GM23338 (cell line): ENCODE measurements at regions not wholly inside any gene's neighbourhood (a gene's known extent, or its start where the extent isn't known, plus 50 kb on each side); places are given as distances from the start of the nearest gene placed in this dataset.

Source experiments
- ATAC-seq: fragments of 200-7000 bp; cut with Tn5 transposase; 3 replicates; pipeline ENCODE4 v1.9.1; 2020
- DNase-seq: peaks from one replicate; pipeline ENCODE4 v3.0.0-alpha.2; 2015; ENCODE audit warnings: low spot score
- H2AFZ ChIP-seq: fragments of 200-600 bp; sonication (generic); 2 replicates; pipeline ENCODE4 v1.8.0; 2016; ENCODE audit warnings: antibody characterized with exemption, mild to moderate bottlenecking, moderate library complexity
- H3F3A ChIP-seq: fragments of 200-600 bp; sonication (generic); replicated peaks from 2 replicates; pipeline ENCODE4 v1.8.0; 2017; ENCODE audit warnings: antibody characterized with exemption, mixed run types, low read depth
- H3K27ac ChIP-seq: fragments of 200-600 bp; sonication (generic); 2 replicates; pipeline ENCODE4 v1.6.1; 2016; ENCODE audit warnings: low read depth
- H3K27me3 ChIP-seq: fragments of 200-600 bp; sonication (generic); 2 replicates; pipeline ENCODE4 v1.8.0; 2016; ENCODE audit warnings: mild to moderate bottlenecking, mixed run types, moderate library complexity; ENCODE audit not compliant: insufficient read depth
- H3K36me3 ChIP-seq: fragments of 200-600 bp; sonication (generic); 2 replicates; pipeline ENCODE4 v1.8.0; 2016; ENCODE audit warnings: mild to moderate bottlenecking; ENCODE audit not compliant: insufficient read depth
- H3K4me1 ChIP-seq: fragments of 200-600 bp; sonication (generic); 2 replicates; pipeline ENCODE4 v1.8.0; 2016; ENCODE audit warnings: mild to moderate bottlenecking, moderate library complexity; ENCODE audit not compliant: insufficient read depth
- H3K4me2 ChIP-seq: fragments of 200-600 bp; sonication (generic); 2 replicates; pipeline ENCODE4 v1.7.1; 2017; ENCODE audit warnings: mixed run types
- H3K4me3 ChIP-seq: fragments of 200-600 bp; sonication (generic); 2 replicates; pipeline ENCODE4 v1.6.1; 2016; ENCODE audit warnings: mixed run types
- H3K79me2 ChIP-seq: fragments of 200-600 bp; sonication (generic); replicated peaks from 2 replicates; pipeline ENCODE4 v1.8.0; 2017; ENCODE audit warnings: mild to moderate bottlenecking; ENCODE audit not compliant: insufficient read depth
- H3K9me2 ChIP-seq: fragments of 200-600 bp; sonication (generic); 2 replicates; pipeline ENCODE4 v1.8.0; 2017; ENCODE audit not compliant: insufficient read depth
- H4K20me1 ChIP-seq: fragments of 200-600 bp; sonication (generic); replicated peaks from 2 replicates; pipeline ENCODE4 v1.8.0; 2017; ENCODE audit warnings: mild to moderate bottlenecking; ENCODE audit not compliant: insufficient read depth
- H3K27ac Mint-ChIP-seq: 2 replicates; pipeline ENCODE4 v1.8.0; 2020; ENCODE audit warnings: inconsistent platforms, mild to moderate bottlenecking, moderate library complexity, mixed read lengths
- H3K27me3 Mint-ChIP-seq: 3 replicates; pipeline ENCODE4 v1.8.0; 2022; ENCODE audit warnings: low read depth, mild to moderate bottlenecking, moderate library complexity, mixed read lengths, inconsistent platforms; ENCODE audit not compliant: insufficient read depth, poor library complexity
- H3K36me3 Mint-ChIP-seq: 3 replicates; pipeline ENCODE4 v1.8.0; 2021; ENCODE audit warnings: low read depth, mild to moderate bottlenecking, inconsistent platforms, moderate library complexity, mixed read lengths
- H3K4me1 Mint-ChIP-seq: 3 replicates; pipeline ENCODE4 v1.8.0; 2020; ENCODE audit warnings: mild to moderate bottlenecking, inconsistent platforms, mixed read lengths
- H3K4me3 Mint-ChIP-seq: 3 replicates; pipeline ENCODE4 v1.8.0; 2021; ENCODE audit warnings: moderate library complexity, mild to moderate bottlenecking, inconsistent platforms, mixed read lengths
- H3K9me3 Mint-ChIP-seq: 3 replicates; pipeline ENCODE4 v1.8.0; 2020; ENCODE audit warnings: moderate library complexity, mild to moderate bottlenecking, inconsistent platforms, mixed read lengths
- ETS1 ChIP-seq: IDR thresholded peaks from 2 replicates; pipeline ENCODE4 v1.6.1; 2016; ENCODE audit warnings: antibody characterized with exemption
- EZH2 ChIP-seq: fragments of 200-600 bp; sonication (generic); IDR thresholded peaks from one replicate; pipeline ENCODE4 v1.8.0; 2017; ENCODE audit warnings: antibody characterized with exemption, mild to moderate bottlenecking, low read depth; ENCODE audit not compliant: unreplicated experiment
- JUNB ChIP-seq: IDR thresholded peaks from one replicate; pipeline ENCODE4 v1.6.1; 2016; ENCODE audit warnings: antibody characterized with exemption; ENCODE audit not compliant: unreplicated experiment
- NANOG ChIP-seq: IDR thresholded peaks from 2 replicates; pipeline ENCODE4 v1.6.1; 2016; ENCODE audit warnings: antibody characterized with exemption, borderline replicate concordance
- ZNF462 ChIP-seq: fragments of 250-450 bp; sonication (Bioruptor Pico); IDR thresholded peaks from 2 replicates; pipeline ENCODE4 v1.5.0; 2020; ENCODE audit warnings: mild to moderate bottlenecking, moderate library complexity

GRCh38 chr1:29557066-29557465 lies 320.7 kb downstream of the PTPRU start (continued):
- TF ChIP-seq ZNF462, result no peak

GRCh38 chr1:29556657-29557056 lies 320.3 kb downstream of the PTPRU start:
- Histone ChIP-seq H3K27ac (no peak overlapping the region), H3K27me3 (no peaks in the 10 kb centered on the region), H3F3A (no peaks in the 10 kb centered on the region), H3K4me1 (no peaks in the 10 kb centered on the region), H3K36me3 (no peaks in the 10 kb centered on the region), H4K20me1 (no peaks in the 10 kb centered on the region), H3K9me2 (0 out of 2 replicates have a peak, but pooled peaks cover 5% of the 10 kb centered on the region), H3K4me3 (no peak overlapping the region), H3K4me2 (no peak overlapping the region), H2AFZ (no peak overlapping the region), H3K79me2 (no peaks in the 10 kb centered on the region)
- Mint-ChIP-seq H3K27ac (no peak overlapping the region), H3K9me3 (no peaks in the 10 kb centered on the region), H3K27me3 (peaks cover 6% of the 10 kb centered on the region), H3K36me3 (no peaks in the 10 kb centered on the region), H3K4me3 (no peak overlapping the region), H3K4me1 (no peaks in the 10 kb centered on the region)
- TF ChIP-seq ETS1, result no peak
- no peak for TF ChIP-seq JUNB
- TF ChIP-seq EZH2, result no peak
- no peak for TF ChIP-seq NANOG
- ATAC-seq, result no peak
- DNase-seq, result no peak
